ENCODE measurements at regions not wholly inside any gene's neighbourhood (a gene's known extent, or its start where the extent isn't known, plus 50 kb on each side); places are given as distances from the start of the nearest gene placed in this dataset.

DNA sequence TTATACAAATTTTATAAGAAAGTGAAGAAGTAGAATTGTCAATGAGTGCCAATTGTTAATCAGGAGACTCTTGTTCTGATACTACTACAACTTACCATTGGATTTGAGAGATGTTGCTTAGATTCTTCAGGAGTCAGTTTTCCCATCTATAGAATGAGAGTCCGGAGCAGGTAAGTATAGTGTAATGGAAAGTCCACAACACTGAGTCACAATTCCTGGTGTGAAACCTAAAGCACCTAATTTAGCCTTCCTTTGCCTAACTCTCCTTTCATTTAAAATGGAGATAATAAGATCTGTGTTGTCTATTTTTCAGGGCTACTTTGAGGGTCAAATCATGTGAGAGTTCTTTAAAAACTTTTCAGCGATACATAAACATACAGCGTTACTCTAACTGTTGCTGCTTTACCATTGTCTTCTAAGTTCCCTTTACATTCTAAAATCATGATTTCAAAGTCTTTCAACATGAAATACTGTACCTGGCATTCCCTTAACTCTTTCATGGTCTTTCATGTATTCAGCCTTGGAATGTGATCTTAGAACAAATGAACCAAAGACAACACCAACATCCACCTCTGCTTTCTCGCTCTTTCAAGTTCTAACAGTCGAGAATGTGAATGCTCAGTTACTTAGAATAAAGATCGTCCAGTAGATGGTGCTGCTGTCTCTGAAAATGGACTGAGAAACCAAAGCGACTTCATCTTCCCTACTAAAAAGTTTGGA, 90.9 kb downstream of the SLC30A10 start:
- no peak overlapping the region for H3K4me2 ChIP-seq (ENCODE audit: control insufficient read depth, insufficient read depth)

More for the DNA sequence above, 90.9 kb downstream of the SLC30A10 start:
- H3K4me3 ChIP-seq = no peak overlapping the region
- no peaks in the 10 kb centered on the region for H3K79me2 ChIP-seq (ENCODE audit: control insufficient read depth, insufficient read depth, low read length)
- ATAC-seq = peak; percentile 68
- H3K27me3 ChIP-seq (replicated peaks in 1 of 2; ENCODE audit: control insufficient read depth in 2 of 2, insufficient read depth in 2 of 2, low read length in 1 of 2) = no peaks in the 10 kb centered on the region
- H4K20me1 ChIP-seq (ENCODE audit: control insufficient read depth, insufficient read depth) = no peaks in the 10 kb centered on the region
- no peaks in the 10 kb centered on the region for H3K4me1 ChIP-seq (ENCODE audit: control insufficient read depth, insufficient read depth, low read length)
- H3K36me3 ChIP-seq (ENCODE audit: control insufficient read depth in 2 of 2, insufficient read depth in 2 of 2, low read length in 1 of 2) = no peaks in the 10 kb centered on the region
- TF ChIP-seq, protein P1, sequence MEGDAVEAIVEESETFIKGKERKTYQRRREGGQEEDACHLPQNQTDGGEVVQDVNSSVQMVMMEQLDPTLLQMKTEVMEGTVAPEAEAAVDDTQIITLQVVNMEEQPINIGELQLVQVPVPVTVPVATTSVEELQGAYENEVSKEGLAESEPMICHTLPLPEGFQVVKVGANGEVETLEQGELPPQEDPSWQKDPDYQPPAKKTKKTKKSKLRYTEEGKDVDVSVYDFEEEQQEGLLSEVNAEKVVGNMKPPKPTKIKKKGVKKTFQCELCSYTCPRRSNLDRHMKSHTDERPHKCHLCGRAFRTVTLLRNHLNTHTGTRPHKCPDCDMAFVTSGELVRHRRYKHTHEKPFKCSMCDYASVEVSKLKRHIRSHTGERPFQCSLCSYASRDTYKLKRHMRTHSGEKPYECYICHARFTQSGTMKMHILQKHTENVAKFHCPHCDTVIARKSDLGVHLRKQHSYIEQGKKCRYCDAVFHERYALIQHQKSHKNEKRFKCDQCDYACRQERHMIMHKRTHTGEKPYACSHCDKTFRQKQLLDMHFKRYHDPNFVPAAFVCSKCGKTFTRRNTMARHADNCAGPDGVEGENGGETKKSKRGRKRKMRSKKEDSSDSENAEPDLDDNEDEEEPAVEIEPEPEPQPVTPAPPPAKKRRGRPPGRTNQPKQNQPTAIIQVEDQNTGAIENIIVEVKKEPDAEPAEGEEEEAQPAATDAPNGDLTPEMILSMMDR (IDR thresholded peaks at IDR 0.05 in 2 of 3, conservative IDR thresholded peaks at IDR 0.05 in 1 of 3; ENCODE audit: control insufficient read depth in 2 of 3, extremely low read depth in 1 of 3, insufficient read depth in 1 of 3, low read depth in 3 of 3, low read length in 3 of 3) = peak; percentile 34 to 62 (median 50); a peak in 5 of 6 replicates
- TF ChIP-seq RAD21 (IDR thresholded peaks at IDR 0.05; ENCODE audit: insufficient read depth, low read depth, low read length) = peak; percentile 67
- peak; percentile 13; the same call in 1 of the 2 replicates for TF ChIP-seq SMC3 (IDR thresholded peaks at IDR 0.05; ENCODE audit: borderline replicate concordance, low read length)
- TF ChIP-seq JUND (IDR thresholded peaks at IDR 0.05; ENCODE audit: low read depth, low read length) = no peak
- in situ Hi-C loops (cut with MboI) = no loop called here
- CTCF ChIA-PET = interaction anchor here (1.0 kb wide), 1 partner anchor 381 kb away, joined by 3 read pairs; no protein-coding TSS in a partner anchor
- 35% methylated on average over 7 of the region's 7 CpGs for WGBS (ENCODE audit: insufficient coverage, insufficient replicate concordance, low lambda C conversion rate, missing lambda C conversion rate)
- no peak for DNase-seq (ENCODE audit: low read depth, low spot score)
- RAD21 ChIA-PET (ENCODE audit: unreplicated experiment) = no interaction called here
- SMC1A ChIA-PET (ENCODE audit: uncharacterized antibody, unreplicated experiment) = no interaction called here
- peak; percentile 88 for FAIRE-seq
- H2AFZ ChIP-seq (ENCODE audit: control insufficient read depth, low read depth, low read length) = no peak overlapping the region
- POLR2A ChIA-PET = no interaction called here
- no peaks in the 10 kb centered on the region for H3K9me3 ChIP-seq (replicated peaks; ENCODE audit: control insufficient read depth, insufficient read depth, low read length)
- no peak overlapping the region for H3K27ac ChIP-seq (ENCODE audit: control insufficient read depth, insufficient read depth)
- no peak overlapping the region for H3K9ac ChIP-seq (ENCODE audit: control insufficient read depth, insufficient read depth, low read length)
- BruUV-seq (replicated peaks) = no TSS peak
- intact Hi-C loops (cut with micrococcal nuclease; ENCODE audit: unreplicated experiment) = loop anchor here (10.0 kb wide), 1 partner anchor 337 kb away; no protein-coding TSS in a partner anchor

Measured in GM12878 (cell line).